ENCODE measurements at regions not wholly inside any gene's neighbourhood (a gene's known extent, or its start where the extent isn't known, plus 50 kb on each side); places are given as distances from the start of the nearest gene placed in this dataset.
A peak's percentile ranks its signal among the peaks of the same experiment; 100 is the strongest.
"Not testable (repeated sequence)": the region's sequence is repeated elsewhere in the genome, so short reads cannot be mapped to it uniquely, and the experiment has no call there.

DNA sequence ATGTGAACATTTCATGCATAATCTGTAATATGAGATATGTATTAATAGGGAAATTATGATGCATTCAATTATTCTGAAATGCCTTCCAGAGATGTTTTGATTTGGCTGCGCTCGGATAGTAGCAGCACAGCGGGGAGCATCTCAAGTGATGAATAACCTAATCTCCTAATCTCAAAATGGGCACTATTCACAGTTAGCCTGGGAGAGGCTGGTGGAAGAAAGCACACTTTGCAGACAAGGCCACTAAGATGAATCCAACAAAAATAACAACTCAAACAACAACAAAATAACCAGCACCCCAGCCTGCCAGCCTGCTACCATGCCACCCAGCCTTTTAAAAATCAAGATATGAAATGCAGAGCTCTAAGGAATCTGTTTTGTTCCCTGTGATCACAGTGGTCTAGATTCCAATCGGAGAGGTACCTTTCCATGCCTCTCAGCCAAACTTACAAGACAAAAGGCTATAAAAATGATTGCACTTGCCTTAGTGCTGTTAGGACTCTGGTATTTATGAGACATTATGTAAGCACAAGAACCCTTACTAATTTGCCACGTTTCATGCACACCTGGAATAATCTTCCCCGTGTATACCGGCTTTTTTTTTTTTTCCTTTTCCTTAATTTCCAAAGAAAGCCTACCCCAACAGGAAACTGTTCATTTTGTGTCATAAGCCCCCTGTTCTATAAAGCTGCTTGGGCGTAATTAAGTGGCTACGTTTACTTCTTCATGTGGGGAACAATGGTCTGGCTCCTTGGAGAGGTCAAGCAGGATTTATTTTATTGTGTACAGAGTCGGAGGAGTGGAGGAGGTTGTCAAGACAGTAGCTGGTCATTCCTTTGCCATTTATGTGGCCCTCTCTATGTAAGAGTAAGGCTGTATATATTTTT, 526.9 kb upstream of the FANCL start:
- DNase-seq (ENCODE audit: low spot score) = no peak

DNA sequence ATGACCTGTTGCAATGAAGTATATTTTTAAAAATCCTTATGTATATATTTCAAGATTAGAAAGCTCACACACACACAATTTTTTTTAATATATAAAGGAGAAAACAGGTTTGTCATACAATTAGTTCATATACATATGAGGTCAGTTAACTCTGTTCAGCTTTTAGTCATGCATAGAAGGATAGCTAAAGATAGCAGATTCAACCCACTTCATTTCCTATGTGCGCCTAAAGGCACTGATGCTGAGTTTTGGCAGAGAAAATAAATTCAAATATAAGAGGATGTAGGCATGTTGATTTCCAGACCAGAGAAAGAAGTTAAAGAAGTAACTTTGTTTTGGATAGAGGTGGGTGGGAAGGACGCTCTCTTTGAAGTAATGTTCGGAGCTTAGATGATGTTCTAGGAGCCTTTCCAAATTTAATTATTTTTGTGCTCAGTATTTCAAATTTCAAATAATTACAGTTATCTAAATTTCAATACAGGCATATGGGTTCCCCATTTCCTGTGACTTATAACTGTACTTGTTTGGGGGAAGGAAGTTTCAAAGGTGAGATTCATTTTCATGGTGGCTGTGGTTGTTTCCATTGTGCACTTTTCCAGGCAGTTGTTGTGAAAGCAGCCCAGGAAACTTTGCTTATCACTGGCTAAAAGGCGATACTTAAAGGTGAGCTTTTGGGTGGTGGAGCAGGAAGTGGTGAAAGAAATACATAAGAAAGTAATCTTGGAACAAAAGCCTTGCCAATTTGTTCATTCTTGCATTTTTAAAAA, 523.4 kb upstream of the FANCL start:
- no peak for DNase-seq (ENCODE audit: low spot score)

GRCh38 chr2:58762176-58762781, 521.2 kb upstream of the FANCL start:
- peak; percentile 71 for DNase-seq (ENCODE audit: low spot score)

GRCh38 chr2:58757971-58758370, 516.8 kb upstream of the FANCL start:
- no peak for DNase-seq (ENCODE audit: low spot score)

DNA sequence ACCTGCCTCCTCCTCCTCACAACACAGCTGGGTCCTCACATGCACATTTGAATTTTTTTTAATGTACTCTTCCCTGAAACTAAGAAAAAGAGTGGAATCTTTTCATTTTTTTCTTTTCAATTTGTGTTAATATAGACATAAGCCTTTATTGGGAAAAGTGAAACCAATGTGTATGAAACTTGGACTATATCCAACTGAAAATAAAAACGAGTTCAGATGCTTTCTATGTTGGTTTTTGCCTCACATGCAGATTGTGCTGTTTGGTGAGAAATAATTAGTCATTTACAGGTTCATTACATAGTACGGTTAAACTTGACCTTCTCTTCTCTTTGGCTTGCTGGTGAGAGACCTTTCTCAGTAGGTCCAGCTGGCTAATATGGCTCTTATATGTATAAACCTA, 515.2 kb upstream of the FANCL start:
- no peak for DNase-seq (ENCODE audit: low spot score)

- not testable (repeated sequence) for DNase-seq (ENCODE audit: low spot score)
Measured at GRCh38 chr2:58752507-58752906, 511.4 kb upstream of the FANCL start.

DNA sequence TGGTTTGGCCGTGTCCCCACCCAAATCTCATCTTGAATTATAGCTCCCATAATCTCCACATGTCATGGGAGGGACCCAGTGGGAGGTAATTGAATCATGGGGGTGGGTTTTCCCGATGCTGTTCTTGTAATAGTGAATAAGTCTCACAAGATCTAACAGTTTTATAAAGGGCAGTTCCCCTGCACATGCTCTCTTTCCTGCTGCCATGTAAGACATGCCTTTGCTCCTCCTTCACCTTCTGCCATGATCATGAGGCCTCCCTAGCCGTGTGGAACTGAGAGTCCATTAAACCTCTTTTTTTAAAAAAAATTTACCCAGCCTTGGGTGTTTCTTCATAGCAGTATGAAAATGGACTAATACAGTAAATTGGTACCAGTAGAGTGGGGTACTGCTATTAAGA, 510.6 kb upstream of the FANCL start:
- not testable (repeated sequence) for DNase-seq (ENCODE audit: low spot score)

DNA sequence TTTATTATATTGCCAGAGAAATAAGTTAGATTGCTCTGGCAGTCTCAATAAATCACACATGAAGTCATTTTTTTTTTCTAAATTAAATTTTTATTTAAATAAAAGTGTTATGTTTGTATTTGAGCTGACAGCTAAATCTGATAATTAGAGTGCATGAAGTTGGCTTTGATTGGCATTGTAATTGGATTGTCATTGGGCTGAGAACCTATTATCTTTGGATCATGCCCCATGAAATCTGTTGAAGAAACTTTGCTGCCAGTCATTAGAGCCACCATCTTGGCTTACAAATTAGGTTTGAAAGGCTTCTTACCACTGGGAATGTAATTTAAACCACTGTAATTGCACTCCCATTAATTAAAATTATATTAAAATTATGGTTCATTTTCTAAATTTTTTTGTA, 507.9 kb upstream of the FANCL start:
- no peak for DNase-seq (ENCODE audit: low spot score)

GRCh38 chr2:58745334-58745733, 504.2 kb upstream of the FANCL start:
- not testable (repeated sequence) for DNase-seq (ENCODE audit: low spot score)

DNA sequence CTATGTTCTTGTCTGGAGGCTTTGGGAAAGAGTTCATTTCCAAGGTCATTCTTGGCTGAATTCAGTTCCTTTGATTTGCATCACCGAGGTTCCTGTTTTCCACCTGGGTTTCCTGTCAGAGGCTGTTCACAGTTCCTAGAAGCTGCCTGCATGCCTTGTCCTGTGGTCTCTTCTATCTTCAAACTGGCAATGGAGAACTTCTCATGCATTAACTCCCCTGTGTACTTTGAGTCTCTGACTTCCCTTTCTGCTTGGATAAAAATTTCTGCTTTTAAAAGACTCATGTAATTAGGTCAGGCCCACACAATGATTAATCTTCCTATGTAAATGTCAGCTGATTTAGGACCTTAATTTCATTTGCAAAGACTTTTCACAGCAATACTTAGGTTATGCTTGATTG, 499.3 kb upstream of the FANCL start:
- DNase-seq (ENCODE audit: low spot score) = no peak

DNA sequence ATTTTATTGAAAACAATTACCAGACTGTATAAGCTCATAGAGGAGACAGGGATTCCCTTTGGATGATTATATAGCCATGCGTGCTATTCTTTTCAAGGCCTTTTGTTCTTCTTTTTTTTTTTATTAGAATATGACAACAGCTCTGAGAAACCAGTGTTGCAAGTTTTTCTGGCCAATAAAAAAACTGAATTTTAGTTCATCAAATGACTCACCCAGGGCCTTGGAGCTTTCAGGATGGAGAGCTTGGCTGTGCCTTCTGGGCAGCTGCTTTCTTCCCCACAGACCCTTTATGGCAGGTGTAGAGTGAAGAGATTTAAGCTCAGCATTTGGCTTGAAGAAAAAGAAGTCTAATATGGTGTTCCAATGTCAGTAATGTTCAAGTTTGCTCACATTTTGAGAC, 497.9 kb upstream of the FANCL start:
- DNase-seq (ENCODE audit: low spot score) = no peak

- DNase-seq (ENCODE audit: low spot score) = no peak
Measured at GRCh38 chr2:58734365-58734764, 493.2 kb upstream of the FANCL start.

DNA sequence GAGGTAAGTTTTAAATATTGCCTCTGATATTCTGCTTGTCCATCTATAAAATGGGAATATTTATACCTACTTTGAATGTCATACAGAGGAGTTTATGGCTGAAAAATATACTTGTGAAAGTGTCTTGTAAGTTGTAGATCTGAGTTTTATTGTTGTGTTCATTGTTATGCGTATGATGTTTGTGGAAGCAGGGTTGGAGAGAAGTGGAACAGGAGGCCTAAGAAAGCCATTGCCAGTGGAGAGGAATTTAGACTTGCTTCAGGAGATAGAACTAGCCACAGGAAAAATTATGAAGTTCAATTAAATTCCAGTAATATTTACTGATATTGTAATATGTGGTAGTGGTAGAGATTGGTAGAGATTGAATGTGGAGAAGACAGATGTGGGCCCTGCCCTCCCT, 491.9 kb upstream of the FANCL start:
- no peak for DNase-seq (ENCODE audit: low spot score)

- no peak for DNase-seq (ENCODE audit: low spot score)
Measured at GRCh38 chr2:58731488-58731869, 490.4 kb upstream of the FANCL start.

DNA sequence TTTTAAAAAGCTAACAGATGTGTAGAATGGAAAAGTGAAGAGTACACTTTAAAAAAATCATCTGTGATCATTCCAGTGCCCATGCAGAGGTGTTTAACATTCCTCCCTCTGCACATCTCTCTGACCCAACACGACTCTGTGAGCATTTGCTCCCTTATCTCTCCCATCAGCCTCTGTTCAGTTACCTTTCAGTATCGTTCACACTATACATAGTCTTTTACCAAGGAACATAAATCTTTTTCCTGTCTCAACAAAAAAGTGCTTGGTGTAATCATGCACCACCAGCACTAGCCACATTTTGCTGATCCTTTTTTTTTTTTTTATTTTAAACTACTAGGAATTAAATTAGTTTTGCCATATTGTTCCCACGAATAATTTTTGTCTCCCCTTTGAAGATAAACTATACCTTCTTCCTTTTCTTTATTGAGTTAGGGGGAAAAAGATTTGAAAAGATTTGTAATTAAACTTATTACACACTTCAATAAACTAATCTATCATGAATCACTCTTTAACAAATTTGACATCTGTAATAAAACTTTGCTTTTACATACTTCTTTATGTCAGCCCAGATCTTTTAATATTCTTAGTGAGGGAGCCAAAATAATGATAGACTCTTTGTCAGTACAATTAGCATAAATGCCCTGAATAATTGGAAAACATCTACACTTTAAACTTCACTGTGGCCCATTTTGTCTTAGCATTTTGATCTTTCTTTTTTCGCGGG, 489.8 kb upstream of the FANCL start:
- DNase-seq (ENCODE audit: low spot score) = no peak

DNA sequence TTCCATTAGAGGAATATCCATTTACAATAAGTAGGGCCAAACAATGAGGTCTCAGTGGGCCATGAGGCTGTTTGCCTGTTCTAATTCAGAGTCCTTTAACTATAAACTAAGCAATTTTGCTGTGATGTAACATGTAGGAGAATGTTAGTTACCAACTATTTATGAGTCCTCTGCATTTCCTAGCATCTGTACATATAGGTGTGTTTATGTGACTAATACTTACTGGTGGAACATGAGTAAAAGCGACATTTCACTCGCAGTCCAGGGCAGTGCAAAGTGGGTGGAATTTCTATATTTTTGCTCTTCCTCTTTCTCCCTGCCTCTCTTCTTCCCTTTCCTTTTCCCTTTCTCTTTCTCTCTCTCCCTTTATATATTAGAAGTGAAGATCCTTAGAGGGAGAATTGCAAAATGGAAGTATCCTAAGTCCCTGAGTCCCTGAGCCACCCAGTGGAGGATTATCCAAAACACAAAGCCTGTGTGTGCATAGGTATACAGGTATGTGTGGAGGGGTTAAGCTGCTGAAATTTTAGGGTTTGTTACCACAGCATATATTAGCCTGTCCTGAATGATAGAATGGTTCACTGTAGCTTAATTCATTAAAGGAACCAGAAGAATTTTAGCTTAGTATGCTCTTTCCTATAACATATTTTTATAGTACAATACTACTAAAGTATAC, 487.0 kb upstream of the FANCL start:
- no peak for DNase-seq (ENCODE audit: low spot score)

- DNase-seq (ENCODE audit: low spot score) = no peak
Measured at GRCh38 chr2:58721912-58722591, 480.9 kb upstream of the FANCL start.

- DNase-seq (ENCODE audit: low spot score) = no peak
Measured at GRCh38 chr2:58720770-58721697, 479.9 kb upstream of the FANCL start.

DNA sequence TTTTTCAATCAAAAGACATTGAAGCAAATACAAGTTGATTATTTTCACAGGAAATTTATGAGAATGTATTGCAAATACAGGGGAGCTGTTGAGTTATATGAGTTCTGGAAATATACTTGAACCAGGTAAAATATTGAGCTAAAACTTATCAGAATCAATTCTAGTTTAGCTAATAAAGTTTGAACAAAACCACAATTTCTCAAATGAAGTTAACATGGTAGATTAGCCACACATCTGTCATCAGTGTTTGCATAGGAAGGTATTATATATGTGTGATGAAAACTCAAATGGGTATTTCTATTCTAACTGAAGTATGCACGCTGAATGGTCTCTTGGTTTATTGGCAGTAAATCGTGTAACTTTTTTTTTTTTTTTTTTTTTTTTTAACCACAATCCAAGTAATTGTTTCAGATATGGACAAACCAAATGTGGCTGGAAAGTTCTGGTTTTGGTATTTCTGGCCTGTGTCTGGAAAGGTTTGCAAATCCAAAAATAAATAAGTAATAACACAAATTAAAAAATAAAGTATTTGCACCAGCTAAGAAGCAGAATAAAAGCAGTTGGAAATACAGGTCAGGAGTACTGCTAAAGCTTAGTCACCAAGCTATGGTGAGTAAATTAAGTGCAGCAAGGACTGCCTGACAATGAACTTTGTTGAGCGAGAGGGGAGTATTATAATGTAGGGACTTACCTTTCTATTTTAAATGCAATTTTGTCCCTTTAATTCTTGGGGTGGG, 479.1 kb upstream of the FANCL start:
- DNase-seq (ENCODE audit: low spot score) = no peak

Data from iPS-NIHi11 (cell line).